Inferior parietal cortex (tissue), 1 donor: ENCODE measurements at regions not wholly inside any gene's neighbourhood (a gene's known extent, or its start where the extent isn't known, plus 50 kb on each side); places are given as distances from the start of the nearest gene placed in this dataset.
A peak's percentile ranks its signal among the peaks of the same experiment; 100 is the strongest.
"Not testable (repeated sequence)": the region's sequence is repeated elsewhere in the genome, so short reads cannot be mapped to it uniquely, and the experiment has no call there.

ENCODE experiments used
- DNase-seq: peaks from one replicate; pipeline ENCODE4 v3.0.0-alpha.2; 2016; ENCODE audit errors: extremely low spot score

- no peak for DNase-seq
Measured at GRCh38 chr6:14518515-14519217, 401.1 kb downstream of the CD83 start.

GRCh38 chr6:14520029-14520428 is 402.5 kb downstream of the CD83 start:
- DNase-seq: no peak

- no peak for DNase-seq
Measured at GRCh38 chr6:14520536-14520935, 403.0 kb downstream of the CD83 start.

GRCh38 chr6:14521141-14521540 is 403.6 kb downstream of the CD83 start:
- DNase-seq: no peak

GRCh38 chr6:14521861-14522260 is 404.3 kb downstream of the CD83 start:
- not testable (repeated sequence) for DNase-seq

GRCh38 chr6:14524319-14524718 is 406.7 kb downstream of the CD83 start:
- no peak for DNase-seq

GRCh38 chr6:14530385-14530784 is 412.8 kb downstream of the CD83 start:
- no peak for DNase-seq

- DNase-seq: no peak
Measured at GRCh38 chr6:14533446-14533845, 415.9 kb downstream of the CD83 start.

GRCh38 chr6:14537030-14537429 is 419.5 kb downstream of the CD83 start:
- no peak for DNase-seq

GRCh38 chr6:14540276-14540675 is 422.7 kb downstream of the CD83 start:
- no peak for DNase-seq

- no peak for DNase-seq
Measured at GRCh38 chr6:14540810-14541540, 423.4 kb downstream of the CD83 start.

GRCh38 chr6:14542670-14543366 is 425.2 kb downstream of the CD83 start:
- peak; percentile 20 for DNase-seq

GRCh38 chr6:14543971-14544585 is 426.5 kb downstream of the CD83 start:
- DNase-seq: no peak

GRCh38 chr6:14544666-14545065 is 427.1 kb downstream of the CD83 start:
- DNase-seq: no peak

GRCh38 chr6:14545496-14545895 is 427.9 kb downstream of the CD83 start:
- no peak for DNase-seq

- no peak for DNase-seq
Measured at GRCh38 chr6:14546036-14546435, 428.5 kb downstream of the CD83 start.

GRCh38 chr6:14547284-14547998 is 429.9 kb downstream of the CD83 start:
- no peak for DNase-seq

- DNase-seq: no peak
Measured at GRCh38 chr6:14549304-14549770, 431.8 kb downstream of the CD83 start.

- DNase-seq: no peak
Measured at GRCh38 chr6:14549871-14550270, 432.3 kb downstream of the CD83 start.

- no peak for DNase-seq
Measured at GRCh38 chr6:14550410-14550809, 432.8 kb downstream of the CD83 start.

- DNase-seq: no peak
Measured at GRCh38 chr6:14550822-14551221, 433.2 kb downstream of the CD83 start.

GRCh38 chr6:14551601-14552000 is 434.0 kb downstream of the CD83 start:
- not testable (repeated sequence) for DNase-seq
